AG04450 (cell line): ENCODE measurements at regions not wholly inside any gene's neighbourhood (a gene's known extent, or its start where the extent isn't known, plus 50 kb on each side); places are given as distances from the start of the nearest gene placed in this dataset.

Source experiments
- CTCF ChIA-PET: fragments of 300-600, 350-600 bp; formaldehyde crosslinking; extraction: SDS; loops from one replicate; lab custom pipeline; 2022; ENCODE audit warnings: antibody characterized with exemption, inconsistent platforms; lab: Charles Lee
- POLR2A ChIA-PET: fragments of 350-600 bp; formaldehyde crosslinking; extraction: SDS; loops from one replicate; lab custom pipeline; 2021; ENCODE audit warnings: antibody characterized with exemption, inconsistent platforms; lab: Yijun Ruan, JAX
- DNase-seq: peaks from one replicate; pipeline ENCODE4 v3.0.0-alpha.2; 2011; ENCODE audit warnings: low read depth, low spot score
- H3K27ac ChIP-seq: one replicate; pipeline ENCODE4 v1.5.1; 2012; ENCODE audit warnings: low read depth, low read length, control low read depth
- H3K27me3 ChIP-seq: one replicate; pipeline ENCODE4 v1.6.0; 2012; ENCODE audit warnings: low read length; ENCODE audit not compliant: control insufficient read depth, insufficient read depth
- H3K4me3 ChIP-seq: 2 replicates; pipeline ENCODE4 v1.5.1; 2011; ENCODE audit warnings: mild to moderate bottlenecking, low read depth, low read length, control low read depth
- H3K9me3 ChIP-seq: 2 replicates; pipeline ENCODE4 v1.5.1; 2012; ENCODE audit warnings: low read length; ENCODE audit not compliant: control insufficient read depth, insufficient read depth
- TF ChIP-seq, protein P1 (sequence below): IDR thresholded peaks from 2 replicates; pipeline ENCODE4 v1.5.1; 2011; ENCODE audit warnings: low read depth, low read length, control low read depth, inconsistent platforms

DNA sequence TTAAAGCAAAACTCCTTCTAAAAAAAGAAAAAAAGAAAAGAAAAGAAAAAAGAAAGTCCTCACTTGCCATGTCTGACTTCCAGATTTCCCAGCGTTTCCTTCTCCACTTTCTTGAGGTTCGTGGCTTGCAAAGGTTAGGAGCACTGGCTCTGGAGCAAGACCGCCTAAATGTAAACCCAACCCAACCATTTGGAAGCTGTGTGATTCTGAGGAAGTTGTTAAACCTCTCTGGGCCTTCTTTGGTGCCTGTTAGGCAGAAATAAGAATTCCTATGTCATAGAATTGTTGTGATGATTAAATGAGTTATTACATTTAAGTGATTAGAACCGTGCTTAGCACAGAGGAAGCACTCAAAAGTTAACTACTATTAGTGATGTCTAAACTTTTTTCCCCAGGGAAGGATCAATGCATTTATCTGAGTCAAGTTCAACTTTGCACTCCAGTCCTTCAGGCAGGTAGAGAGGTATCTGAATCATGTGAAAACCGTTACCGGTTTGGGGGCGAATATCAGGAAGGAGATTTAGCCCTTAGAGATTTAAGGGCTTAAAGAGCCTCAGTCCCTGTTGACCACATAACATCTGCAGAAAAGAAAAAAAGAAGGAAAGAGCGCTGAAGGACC lies 78.3 kb upstream of the HES1 start:
- Histone ChIP-seq H3K4me3 (no peak overlapping the region), H3K9me3 (no peaks in the 10 kb centered on the region), H3K27me3 (peaks cover 7% of the 10 kb centered on the region), H3K27ac (no peak overlapping the region)
- TF ChIP-seq, protein P1, sequence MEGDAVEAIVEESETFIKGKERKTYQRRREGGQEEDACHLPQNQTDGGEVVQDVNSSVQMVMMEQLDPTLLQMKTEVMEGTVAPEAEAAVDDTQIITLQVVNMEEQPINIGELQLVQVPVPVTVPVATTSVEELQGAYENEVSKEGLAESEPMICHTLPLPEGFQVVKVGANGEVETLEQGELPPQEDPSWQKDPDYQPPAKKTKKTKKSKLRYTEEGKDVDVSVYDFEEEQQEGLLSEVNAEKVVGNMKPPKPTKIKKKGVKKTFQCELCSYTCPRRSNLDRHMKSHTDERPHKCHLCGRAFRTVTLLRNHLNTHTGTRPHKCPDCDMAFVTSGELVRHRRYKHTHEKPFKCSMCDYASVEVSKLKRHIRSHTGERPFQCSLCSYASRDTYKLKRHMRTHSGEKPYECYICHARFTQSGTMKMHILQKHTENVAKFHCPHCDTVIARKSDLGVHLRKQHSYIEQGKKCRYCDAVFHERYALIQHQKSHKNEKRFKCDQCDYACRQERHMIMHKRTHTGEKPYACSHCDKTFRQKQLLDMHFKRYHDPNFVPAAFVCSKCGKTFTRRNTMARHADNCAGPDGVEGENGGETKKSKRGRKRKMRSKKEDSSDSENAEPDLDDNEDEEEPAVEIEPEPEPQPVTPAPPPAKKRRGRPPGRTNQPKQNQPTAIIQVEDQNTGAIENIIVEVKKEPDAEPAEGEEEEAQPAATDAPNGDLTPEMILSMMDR = no peak
- CTCF ChIA-PET = interaction anchor here (0.6 to 1.2 kb wide), 3 partner anchors 15 to 622 kb away, joined by 3 to 5 read pairs (median 3); no protein-coding TSS in a partner anchor
- POLR2A ChIA-PET = no interaction called here
- DNase-seq = no peak

DNA sequence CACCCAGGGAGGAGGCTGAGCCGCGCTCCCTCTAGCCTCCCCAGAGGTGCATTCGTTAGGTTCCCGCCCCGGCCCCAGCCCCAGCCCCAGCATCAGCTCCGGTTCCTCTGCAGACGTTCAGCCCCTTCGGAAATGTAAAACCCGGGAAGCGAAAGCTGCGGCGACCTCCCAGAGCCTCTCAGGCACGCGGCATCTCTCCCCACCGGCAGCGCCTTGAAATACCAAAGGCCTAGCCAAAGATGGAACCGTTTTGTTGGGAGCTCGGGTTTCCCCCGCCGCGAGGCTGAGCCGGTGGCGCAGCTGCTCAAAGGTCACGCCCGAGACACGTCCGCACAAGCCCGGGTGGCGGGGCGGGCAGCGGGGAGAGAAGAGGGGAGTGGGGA lies 77.8 kb upstream of the HES1 start:
- TF ChIP-seq, protein P1 = no peak
- POLR2A ChIA-PET = no interaction called here
- CTCF ChIA-PET = interaction anchor here (0.6 to 2.8 kb wide), 5 partner anchors 14 to 621 kb away, joined by 3 to 14 read pairs (median 3); no protein-coding TSS in a partner anchor
- H3K27ac ChIP-seq = no peak overlapping the region
- no peak overlapping the region for H3K4me3 ChIP-seq
- no peak for DNase-seq
- H3K27me3 ChIP-seq = peaks cover 7% of the 10 kb centered on the region
- no peaks in the 10 kb centered on the region for H3K9me3 ChIP-seq

DNA sequence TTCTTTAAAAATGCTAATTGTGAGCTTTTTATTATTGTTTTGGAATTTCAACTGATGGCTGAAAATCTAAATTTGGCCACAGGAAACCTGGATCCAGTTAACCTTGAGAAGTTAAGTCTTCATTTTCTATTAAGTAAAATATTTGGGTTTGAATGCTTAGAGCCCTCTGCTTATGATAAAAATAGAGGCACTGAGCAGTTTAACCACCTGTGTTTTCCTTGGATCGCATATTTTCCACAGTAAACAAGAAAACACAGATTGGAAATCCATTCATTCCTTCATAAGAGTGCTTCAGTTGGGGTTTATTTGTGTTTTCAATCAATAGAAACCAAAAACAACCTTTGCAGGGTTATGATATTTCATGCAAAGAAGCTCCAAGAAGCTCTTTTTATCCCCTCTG lies 77.2 kb upstream of the HES1 start:
- H3K27ac ChIP-seq = no peak overlapping the region
- no peak for DNase-seq
- ChIA-PET CTCF (interaction anchor here (1.0 to 2.8 kb wide), 5 partner anchors 9 to 285 kb away, joined by 3 to 14 read pairs (median 3); no protein-coding TSS in a partner anchor), POLR2A (no interaction called here)
- no peak overlapping the region for H3K4me3 ChIP-seq
- H3K9me3 ChIP-seq = no peaks in the 10 kb centered on the region
- TF ChIP-seq, protein P1 = no peak
- H3K27me3 ChIP-seq = peaks cover 8% of the 10 kb centered on the region

DNA sequence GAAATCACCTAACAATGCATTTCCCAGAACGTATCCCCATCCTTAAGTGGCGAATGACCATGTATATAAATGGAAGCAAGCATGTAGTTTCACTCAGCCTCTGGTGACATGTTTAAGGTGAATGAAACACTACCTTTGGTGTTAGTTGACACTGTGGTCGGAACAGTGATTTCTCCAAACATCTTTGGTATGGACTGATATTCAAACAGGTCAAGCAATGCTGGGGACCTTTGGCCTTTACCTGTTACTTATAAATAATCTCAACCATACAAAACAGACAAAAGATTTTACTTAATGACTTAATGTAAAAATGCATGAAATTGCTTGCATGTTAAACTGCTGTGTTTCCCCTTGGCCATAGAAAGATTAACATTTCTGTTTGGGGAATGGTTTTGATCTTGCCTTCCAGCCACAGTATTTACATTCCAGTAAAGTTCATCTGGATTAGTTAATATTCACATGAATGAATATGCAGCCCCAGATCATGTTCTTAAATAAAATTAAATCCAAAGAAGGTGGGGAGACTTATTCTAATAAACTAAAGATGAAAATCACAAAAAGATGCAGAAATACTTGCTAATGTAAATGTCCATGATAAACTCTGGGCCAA lies 74.4 kb upstream of the HES1 start:
- H3K9me3 ChIP-seq = no peaks in the 10 kb centered on the region
- POLR2A ChIA-PET = no interaction called here
- no peak for DNase-seq
- no peak overlapping the region for H3K4me3 ChIP-seq
- H3K27ac ChIP-seq = no peak overlapping the region
- TF ChIP-seq, protein P1 = no peak
- CTCF ChIA-PET = no interaction called here
- peaks cover 16% of the 10 kb centered on the region for H3K27me3 ChIP-seq

DNA sequence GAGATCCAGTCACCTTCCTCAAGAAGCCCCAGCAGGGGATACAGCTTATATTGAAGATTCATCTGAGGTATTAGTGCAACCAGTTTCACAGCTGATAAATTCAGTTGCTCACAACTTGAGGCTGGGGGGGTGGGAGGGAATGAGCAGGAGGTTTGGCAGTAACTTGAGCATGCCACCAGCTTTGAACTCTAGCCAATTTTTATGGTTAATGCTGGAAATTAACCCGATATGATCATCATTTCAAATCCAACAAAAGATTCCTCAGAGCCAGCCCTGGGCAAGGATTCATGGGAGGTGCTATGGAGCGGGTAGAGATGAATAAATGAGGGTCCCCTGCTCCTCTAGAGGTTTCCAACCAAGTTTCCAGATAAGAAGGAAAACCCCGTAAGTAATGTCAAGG lies 73.1 kb upstream of the HES1 start:
- Histone ChIP-seq H3K27ac (no peak overlapping the region), H3K27me3 (peaks cover 16% of the 10 kb centered on the region), H3K4me3 (no peak overlapping the region), H3K9me3 (no peaks in the 10 kb centered on the region)
- no peak for DNase-seq
- TF ChIP-seq, protein P1 = no peak
- ChIA-PET POLR2A (no interaction called here), CTCF (no interaction called here)
